NCI-H2107 treated with DMSO at 0.1 percent for 48 hours (cell line): ENCODE measurements at regions not wholly inside any gene's neighbourhood (a gene's known extent, or its start where the extent isn't known, plus 50 kb on each side); places are given as distances from the start of the nearest gene placed in this dataset.

ENCODE experiments used
- DNase-seq: peaks from one replicate; lab custom pipeline; 2025; ENCODE audit not compliant: unreplicated experiment; lab: John Stamatoyannopoulos, UW

- no peak for DNase-seq
Measured at GRCh38 chr3:161444694-161445077, 51.9 kb upstream of the OTOL1 start.

DNA sequence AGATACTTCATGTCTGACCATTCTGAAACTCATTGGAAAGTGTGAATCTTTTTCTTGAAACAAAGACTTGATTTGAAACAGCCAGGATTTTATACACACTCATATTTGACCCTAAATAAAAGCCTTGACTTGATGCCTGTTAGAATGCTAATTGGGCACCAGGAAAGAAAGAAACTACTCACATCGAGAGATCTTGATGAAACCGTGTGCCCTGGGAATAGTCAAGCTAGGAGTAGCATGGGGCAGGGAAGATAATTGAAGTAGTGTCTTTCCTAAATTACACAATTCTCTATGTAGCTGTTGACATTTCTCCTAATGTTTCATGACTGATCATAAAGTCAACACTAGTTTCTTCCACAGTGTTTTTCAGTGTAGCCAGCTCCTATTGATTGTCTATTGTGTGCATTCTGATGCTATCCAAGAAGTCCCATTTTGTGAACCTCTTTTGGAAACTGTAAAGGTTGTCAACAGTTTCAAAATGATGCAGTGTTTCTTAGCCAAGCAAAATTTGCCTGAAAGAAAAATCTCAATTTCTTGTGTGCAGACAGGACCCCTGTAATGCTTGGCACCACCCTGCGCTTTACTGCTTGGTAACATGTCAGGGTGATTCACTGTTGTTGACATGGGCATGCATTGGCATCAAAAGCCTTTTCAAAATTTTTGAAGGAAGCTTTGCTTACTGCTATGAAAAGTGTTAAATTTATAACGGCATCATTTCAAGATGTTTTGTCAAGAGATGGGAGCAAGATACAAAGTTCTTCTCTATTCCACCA, 52.5 kb upstream of the OTOL1 start:
- no peak for DNase-seq

GRCh38 chr3:161430307-161430706, 59.0 kb upstream of the SPTSSB start:
- DNase-seq = no peak

- DNase-seq = no peak
Measured at GRCh38 chr3:161427347-161427746, 56.0 kb upstream of the SPTSSB start.

- DNase-seq = no peak
Measured at GRCh38 chr3:161426758-161427157, 55.4 kb upstream of the SPTSSB start.

DNA sequence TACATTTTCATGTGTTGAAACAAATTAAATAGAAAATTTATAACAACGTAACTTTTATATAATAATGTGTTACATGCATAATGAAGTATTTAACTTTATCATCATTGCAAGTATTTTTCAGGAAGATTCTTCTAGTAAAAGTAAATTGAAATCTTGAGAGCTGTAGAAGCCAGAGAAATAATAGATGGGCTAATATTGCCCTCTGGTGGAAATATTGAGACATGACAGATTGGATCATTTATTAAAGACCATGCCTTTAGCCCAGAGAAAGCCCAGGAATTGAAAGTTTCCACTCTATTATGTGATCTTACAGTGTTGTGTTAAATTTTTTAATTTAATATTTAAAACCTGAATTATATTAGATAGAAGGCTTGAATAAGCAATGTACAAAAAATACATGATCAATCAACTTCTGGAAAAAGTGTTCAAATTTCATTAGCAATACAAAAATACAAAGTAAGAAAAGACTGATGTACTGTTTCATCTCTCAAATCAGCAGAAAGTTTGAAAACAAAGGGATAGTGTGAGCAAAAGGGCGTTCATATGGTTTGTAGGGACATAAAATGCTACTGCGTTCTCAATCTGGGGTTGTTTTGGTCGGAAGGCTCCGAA, 52.7 kb upstream of the SPTSSB start:
- peak; percentile 79 for DNase-seq

DNA sequence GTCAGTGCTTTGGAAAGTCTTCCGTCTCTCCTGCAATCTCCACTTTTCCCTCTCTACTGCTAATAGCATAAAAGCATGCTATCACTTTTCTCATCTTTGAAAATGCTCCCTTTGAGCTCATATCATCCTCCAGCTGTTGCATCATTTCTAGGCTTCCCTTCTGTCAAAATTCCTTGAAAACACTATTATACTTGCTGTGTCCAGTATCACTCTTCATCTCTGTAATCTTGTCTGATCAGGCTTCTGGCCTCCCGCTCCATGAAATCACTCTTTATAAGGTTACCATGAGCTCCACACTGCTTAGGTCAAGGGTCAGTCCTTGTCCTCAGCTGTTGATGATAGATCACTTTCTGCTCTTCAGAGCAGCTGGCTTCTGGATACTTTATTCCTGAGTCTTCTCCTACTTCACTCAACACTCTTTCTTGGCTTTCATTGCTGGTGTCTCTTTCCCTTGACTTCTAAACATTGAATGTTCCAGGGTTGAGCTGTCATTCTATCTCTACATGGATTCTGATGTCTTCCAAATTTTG, 50.9 kb upstream of the SPTSSB start:
- DNase-seq = no peak
